Type B pancreatic cell (in vitro differentiated cells): ENCODE measurements at regions not wholly inside any gene's neighbourhood (a gene's known extent, or its start where the extent isn't known, plus 50 kb on each side); places are given as distances from the start of the nearest gene placed in this dataset.

Source experiments
- DNase-seq: peaks from one replicate; pipeline ENCODE4 v3.0.0; 2021; ENCODE audit warnings: mixed read lengths; ENCODE audit not compliant: unreplicated experiment; ENCODE audit errors: extremely low spot score
- H3K27ac Mint-ChIP-seq: 2 replicates; pipeline ENCODE4 v1.8.0; 2021; ENCODE audit warnings: mild to moderate bottlenecking, mixed read lengths
- H3K27me3 Mint-ChIP-seq: 2 replicates; pipeline ENCODE4 v1.8.0; 2021; ENCODE audit warnings: mixed read lengths
- H3K36me3 Mint-ChIP-seq: 2 replicates; pipeline ENCODE4 v1.8.0; 2021; ENCODE audit warnings: mixed read lengths
- H3K4me1 Mint-ChIP-seq: one replicate; pipeline ENCODE4 v1.8.0; 2021; ENCODE audit warnings: mixed read lengths; ENCODE audit not compliant: unreplicated experiment
- H3K4me3 Mint-ChIP-seq: 2 replicates; pipeline ENCODE4 v1.8.0; 2021; ENCODE audit warnings: mild to moderate bottlenecking, mixed read lengths
- H3K9me3 Mint-ChIP-seq: 2 replicates; pipeline ENCODE4 v1.8.0; 2021; ENCODE audit warnings: mixed read lengths
- CTCF ChIP-seq: fragments of 200-600 bp; sonication (generic); conservative IDR thresholded peaks from 2 replicates; pipeline ENCODE4 v1.5.0; 2021; ENCODE audit warnings: antibody characterized with exemption, mild to moderate bottlenecking

- H3K4me1 Mint-ChIP-seq: no peaks in the 10 kb centered on the region
- H3K27me3 Mint-ChIP-seq: peaks cover 8% of the 10 kb centered on the region
- no peaks in the 10 kb centered on the region for H3K9me3 Mint-ChIP-seq
- no peak overlapping the region for H3K4me3 Mint-ChIP-seq
- no peak overlapping the region for H3K27ac Mint-ChIP-seq
- no peak for DNase-seq
- TF ChIP-seq CTCF: no peak
- H3K36me3 Mint-ChIP-seq: no peaks in the 10 kb centered on the region
Measured at GRCh38 chr10:8489823-8490222, 435.3 kb downstream of the GATA3 start.

GRCh38 chr10:8498290-8498689 lies 443.8 kb downstream of the GATA3 start:
- DNase-seq: no peak
- H3K9me3 Mint-ChIP-seq: no peaks in the 10 kb centered on the region
- no peak overlapping the region for H3K4me3 Mint-ChIP-seq
- H3K27me3 Mint-ChIP-seq: peaks cover 8% of the 10 kb centered on the region
- H3K4me1 Mint-ChIP-seq: no peaks in the 10 kb centered on the region
- no peaks in the 10 kb centered on the region for H3K36me3 Mint-ChIP-seq
- no peak overlapping the region for H3K27ac Mint-ChIP-seq
- no peak for TF ChIP-seq CTCF

- no peaks in the 10 kb centered on the region for H3K36me3 Mint-ChIP-seq
- H3K4me1 Mint-ChIP-seq: no peaks in the 10 kb centered on the region
- H3K27ac Mint-ChIP-seq: no peak overlapping the region
- DNase-seq: no peak
- no peak for TF ChIP-seq CTCF
- H3K27me3 Mint-ChIP-seq: peaks cover 12% of the 10 kb centered on the region
- no peak overlapping the region for H3K4me3 Mint-ChIP-seq
- H3K9me3 Mint-ChIP-seq: no peaks in the 10 kb centered on the region
Measured at GRCh38 chr10:8498881-8499280, 444.4 kb downstream of the GATA3 start.

GRCh38 chr10:8499312-8499711 lies 444.8 kb downstream of the GATA3 start:
- no peak for DNase-seq

GRCh38 chr10:8499752-8500390 lies 445.4 kb downstream of the GATA3 start:
- H3K4me1 Mint-ChIP-seq: peaks cover 5% of the 10 kb centered on the region
- TF ChIP-seq CTCF: no peak
- H3K27me3 Mint-ChIP-seq: peaks cover 21% of the 10 kb centered on the region
- H3K27ac Mint-ChIP-seq: no peak overlapping the region
- no peak for DNase-seq
- H3K4me3 Mint-ChIP-seq: no peak overlapping the region
- H3K9me3 Mint-ChIP-seq: no peaks in the 10 kb centered on the region
- H3K36me3 Mint-ChIP-seq: no peaks in the 10 kb centered on the region

More at GRCh38 chr10:8499312-8499711, 444.8 kb downstream of the GATA3 start:
- TF ChIP-seq CTCF: no peak
- H3K4me3 Mint-ChIP-seq: no peak overlapping the region
- peaks cover 16% of the 10 kb centered on the region for H3K27me3 Mint-ChIP-seq
- peaks cover under 1% of the 10 kb centered on the region for H3K4me1 Mint-ChIP-seq
- H3K36me3 Mint-ChIP-seq: no peaks in the 10 kb centered on the region
- H3K9me3 Mint-ChIP-seq: no peaks in the 10 kb centered on the region
- no peak overlapping the region for H3K27ac Mint-ChIP-seq

GRCh38 chr10:8502573-8502972 lies 448.1 kb downstream of the GATA3 start:
- H3K27me3 Mint-ChIP-seq: peaks cover 32% of the 10 kb centered on the region
- no peak overlapping the region for H3K27ac Mint-ChIP-seq
- H3K9me3 Mint-ChIP-seq: no peaks in the 10 kb centered on the region
- DNase-seq: no peak
- H3K4me1 Mint-ChIP-seq: peaks cover 5% of the 10 kb centered on the region
- no peaks in the 10 kb centered on the region for H3K36me3 Mint-ChIP-seq
- TF ChIP-seq CTCF: no peak
- no peak overlapping the region for H3K4me3 Mint-ChIP-seq
